Coronary artery (tissue), 2 donors: ENCODE measurements at regions not wholly inside any gene's neighbourhood (a gene's known extent, or its start where the extent isn't known, plus 50 kb on each side); places are given as distances from the start of the nearest gene placed in this dataset.

Experiments
- DNase-seq: peaks from one replicate; pipeline ENCODE4 v3.0.0-alpha.2; 2017; ENCODE audit warnings: low spot score
- H3K27ac ChIP-seq, 2 donors: fragments of 200-600 bp; sonication (generic); one replicate each; pipeline ENCODE4 v1.5.1; 2016 to 2019
- H3K4me3 ChIP-seq: fragments of 200-600 bp; sonication (generic); 2 replicates; pipeline ENCODE4 v1.5.1; 2016; ENCODE audit warnings: mild to moderate bottlenecking, moderate library complexity
- CTCF ChIP-seq: fragments of 200-600 bp; sonication (generic); IDR thresholded peaks from one replicate; pipeline ENCODE4 v1.5.1; 2019; ENCODE audit warnings: antibody characterized with exemption

GRCh38 chr20:24738058-24738775 lies 210.9 kb upstream of the CST7 start:
- DNase-seq: no peak
- no peak overlapping the region for H3K4me3 ChIP-seq
- TF ChIP-seq CTCF: no peak

GRCh38 chr20:24738981-24739633 lies 210.0 kb upstream of the CST7 start:
- no peak for TF ChIP-seq CTCF

More at GRCh38 chr20:24738058-24738775, 210.9 kb upstream of the CST7 start:
- no peak overlapping the region for H3K27ac ChIP-seq

GRCh38 chr20:24739746-24740145 lies 209.3 kb upstream of the CST7 start:
- no peak for DNase-seq
- Histone ChIP-seq H3K4me3 (no peak overlapping the region), H3K27ac (no peak overlapping the region)
- no peak for TF ChIP-seq CTCF

More at GRCh38 chr20:24738981-24739633, 210.0 kb upstream of the CST7 start:
- H3K27ac ChIP-seq: no peak overlapping the region
- DNase-seq: no peak
- H3K4me3 ChIP-seq: no peak overlapping the region

- TF ChIP-seq CTCF: no peak
- DNase-seq: no peak
- Histone ChIP-seq H3K27ac (no peak overlapping the region), H3K4me3 (no peak overlapping the region)
Observed at GRCh38 chr20:24741493-24742072, 207.5 kb upstream of the CST7 start.

GRCh38 chr20:24742436-24742835 lies 206.6 kb upstream of the CST7 start:
- H3K27ac ChIP-seq: no peak overlapping the region
- no peak for TF ChIP-seq CTCF
- DNase-seq: no peak
- H3K4me3 ChIP-seq: no peak overlapping the region

GRCh38 chr20:24742989-24743388 lies 206.1 kb upstream of the CST7 start:
- TF ChIP-seq CTCF: no peak
- Histone ChIP-seq H3K27ac (no peak overlapping the region), H3K4me3 (no peak overlapping the region)
- no peak for DNase-seq
